NCI-H2196 treated with DMSO at 0.1 percent for 48 hours (cell line): ENCODE measurements at regions not wholly inside any gene's neighbourhood (a gene's known extent, or its start where the extent isn't known, plus 50 kb on each side); places are given as distances from the start of the nearest gene placed in this dataset.

Experiments
- DNase-seq: peaks from one replicate; lab custom pipeline; 2025; ENCODE audit not compliant: unreplicated experiment; lab: John Stamatoyannopoulos, UW

DNA sequence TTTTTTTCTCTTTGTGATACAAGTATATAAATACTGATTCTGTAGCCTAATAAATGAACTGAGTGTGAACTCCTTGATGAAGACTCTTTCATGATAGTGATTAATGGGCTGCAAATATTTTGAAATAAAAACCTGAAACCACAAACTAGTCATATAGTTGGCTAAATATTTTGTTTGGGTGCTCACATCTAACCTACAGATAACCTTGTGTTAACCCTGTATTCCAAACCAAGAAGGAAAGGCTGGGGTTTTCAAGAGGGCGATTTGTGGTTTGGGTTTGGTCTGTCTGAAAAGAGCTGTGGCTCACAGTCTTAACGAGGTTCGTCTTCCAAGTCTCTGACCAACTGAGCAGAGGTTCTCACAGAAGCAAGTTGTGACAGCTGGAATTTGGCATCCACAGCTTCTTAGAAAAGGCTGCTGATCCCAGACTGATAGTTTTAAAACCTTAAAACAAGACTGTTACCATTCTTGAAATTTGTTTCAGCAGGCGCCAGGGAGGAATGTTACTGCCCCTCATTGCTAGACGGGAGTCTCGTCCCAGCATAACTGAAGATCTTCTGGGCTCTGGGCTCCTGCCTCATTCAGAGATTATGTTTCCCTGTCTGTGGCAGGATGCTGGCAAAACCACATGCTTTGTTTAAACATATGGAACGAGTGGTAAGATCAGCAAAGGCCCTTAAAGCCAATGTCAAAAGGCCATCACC is 736.4 kb upstream of the MARCKS start:
- no peak for DNase-seq

GRCh38 chr6:113121571-113121970 is 735.6 kb upstream of the MARCKS start:
- DNase-seq: no peak

DNA sequence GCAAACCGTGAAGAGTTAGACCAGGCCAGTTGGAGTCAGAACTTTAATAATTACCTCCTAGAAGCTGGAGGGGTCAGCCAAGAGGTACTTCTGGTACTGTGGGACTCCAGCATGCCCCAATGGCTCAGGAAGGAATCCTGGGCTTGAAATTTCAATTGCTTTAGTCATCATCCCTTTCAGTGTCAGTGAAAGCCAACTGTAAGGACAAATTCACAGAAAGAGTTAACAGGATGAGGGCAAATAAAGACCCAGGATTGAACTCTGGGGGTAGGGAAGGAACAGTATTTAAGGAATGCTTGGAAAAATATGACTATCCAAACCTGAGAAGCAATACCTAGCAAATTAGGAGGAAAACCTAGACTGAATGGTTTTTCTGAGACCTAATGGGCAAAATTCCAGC is 735.1 kb upstream of the MARCKS start:
- no peak for DNase-seq

DNA sequence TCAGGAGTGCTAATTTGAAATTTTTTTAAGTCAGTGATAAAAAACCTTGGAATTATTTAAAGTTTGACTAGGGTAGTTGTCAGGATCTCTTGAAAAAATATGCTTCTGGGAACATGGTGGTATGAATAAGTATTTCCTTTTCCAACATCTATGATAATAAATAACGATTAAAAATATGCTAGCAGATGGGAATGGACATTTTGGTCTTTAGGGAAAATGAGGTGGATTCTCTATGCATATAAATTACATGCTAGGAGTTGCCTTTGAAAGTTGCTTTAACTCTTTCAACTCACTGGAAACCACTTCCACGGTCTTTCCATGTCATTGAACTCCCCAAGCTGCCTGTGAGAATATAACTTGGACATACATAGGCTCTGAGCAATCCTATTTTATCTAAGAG is 731.5 kb upstream of the MARCKS start:
- DNase-seq: no peak

DNA sequence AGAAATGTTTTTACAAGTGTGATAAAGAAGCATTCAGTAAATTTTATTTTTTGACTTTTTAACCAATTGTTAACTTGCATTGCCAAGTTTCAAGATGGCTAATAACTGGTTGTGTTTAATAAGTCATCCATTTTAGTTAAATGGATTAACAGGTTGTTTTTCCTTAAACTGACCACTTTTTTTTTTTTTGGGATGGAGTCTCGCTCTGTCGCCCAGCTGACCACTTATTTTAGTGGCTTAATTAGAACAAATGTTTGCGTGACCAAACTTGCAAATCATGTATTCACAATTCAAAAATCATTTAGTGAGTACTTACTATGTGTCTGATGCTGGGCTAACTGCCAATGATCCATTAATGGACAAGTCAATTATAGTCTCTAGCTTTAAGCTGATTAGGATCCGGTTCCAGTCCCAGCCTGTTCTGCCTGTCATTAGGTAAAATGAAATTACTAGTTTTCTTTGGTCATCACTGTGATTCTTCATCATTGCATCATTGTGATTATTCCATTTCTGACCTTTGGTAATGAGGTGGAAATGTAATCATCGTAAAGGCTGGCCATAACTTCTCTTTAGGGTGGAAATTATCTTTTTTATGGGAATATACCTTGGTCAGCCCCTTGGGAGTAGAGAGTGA is 729.2 kb upstream of the MARCKS start:
- no peak for DNase-seq

DNA sequence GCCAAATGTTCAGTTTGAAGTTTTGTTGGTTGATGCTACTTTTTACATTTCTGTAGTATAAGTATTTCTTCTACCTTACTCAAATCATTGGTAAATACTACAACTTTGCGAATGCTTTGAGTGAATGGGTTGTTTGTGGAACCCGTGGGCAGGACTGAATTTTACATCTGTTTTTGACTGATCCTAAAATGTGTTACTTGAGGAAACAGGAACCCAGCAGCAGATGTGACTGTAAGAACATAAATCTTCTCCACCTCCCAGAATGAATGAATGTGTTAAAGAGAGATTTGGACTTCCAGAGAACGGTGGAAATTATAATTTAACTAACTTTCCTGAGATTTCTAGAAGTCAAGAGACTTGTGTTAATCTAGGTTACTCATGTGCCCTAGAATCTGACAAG is 728.5 kb upstream of the MARCKS start:
- DNase-seq: no peak

DNA sequence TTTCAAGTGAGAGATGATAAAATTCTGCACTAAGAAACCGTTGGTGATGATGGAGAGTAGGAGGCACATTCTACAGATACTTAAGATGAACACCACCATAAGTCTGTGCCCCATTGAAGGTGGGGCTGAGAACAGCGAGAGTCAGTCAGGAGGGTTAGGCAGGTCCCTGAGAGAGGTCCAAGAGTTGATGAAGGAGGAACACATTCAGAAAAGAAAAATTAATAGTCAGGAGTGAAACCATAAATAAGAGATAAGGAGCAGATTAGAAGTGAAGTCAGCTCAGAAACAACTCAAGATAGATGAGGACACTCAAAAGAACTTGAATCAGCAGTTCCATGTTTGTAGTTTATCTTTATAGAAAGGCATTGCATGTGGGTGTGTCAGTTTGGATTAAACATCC is 727.2 kb upstream of the MARCKS start:
- DNase-seq: no peak

DNA sequence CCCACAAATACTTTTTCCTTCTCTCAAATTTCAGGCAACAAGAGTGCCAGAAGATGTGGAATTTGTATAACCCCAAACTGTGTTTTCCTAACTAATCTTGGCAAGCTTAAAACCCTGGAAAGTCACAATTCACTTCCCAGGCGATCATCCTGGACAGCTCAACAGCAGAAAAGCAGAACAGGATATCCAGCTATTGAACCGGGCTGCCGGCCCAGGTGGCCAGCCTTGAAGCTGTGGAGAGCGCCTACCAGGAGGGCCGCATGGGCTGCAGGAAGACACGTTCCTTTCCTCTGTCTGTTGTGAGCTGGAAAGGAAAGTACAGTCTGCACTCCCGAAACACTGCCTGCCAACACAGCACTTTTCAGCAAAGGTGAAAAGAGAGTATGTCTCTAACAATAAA is 719.7 kb upstream of the MARCKS start:
- DNase-seq: no peak

GRCh38 chr6:113140721-113141120 is 716.4 kb upstream of the MARCKS start:
- DNase-seq: no peak

GRCh38 chr6:113141901-113142300 is 715.2 kb upstream of the MARCKS start:
- no peak for DNase-seq

DNA sequence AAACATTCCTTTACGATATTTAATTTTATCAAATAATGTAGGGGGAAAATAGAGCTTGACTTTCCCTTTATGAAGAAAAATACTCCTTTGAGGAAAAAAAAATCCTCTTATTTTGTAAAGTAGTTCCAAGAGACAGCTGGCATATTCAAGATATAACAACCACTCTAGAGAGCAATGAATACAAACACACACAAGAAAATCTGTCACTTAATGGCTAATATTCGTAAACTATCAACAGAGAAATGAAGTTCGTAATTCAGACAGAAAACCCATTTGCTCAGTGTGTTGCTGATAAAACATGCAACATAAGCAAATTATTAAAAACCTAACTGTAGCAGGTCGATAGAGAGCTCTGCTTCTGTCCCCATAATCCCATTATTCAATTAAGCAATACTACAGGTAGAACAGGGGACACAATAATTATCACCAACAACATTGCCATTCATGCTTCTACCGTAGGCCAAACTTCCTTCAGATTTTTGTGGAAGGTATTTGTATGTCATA is 714.4 kb upstream of the MARCKS start:
- DNase-seq: no peak

- DNase-seq: no peak
Observed at GRCh38 chr6:113143206-113143605, 713.9 kb upstream of the MARCKS start.

- no peak for DNase-seq
Observed at GRCh38 chr6:113144117-113144516, 713.0 kb upstream of the MARCKS start.

DNA sequence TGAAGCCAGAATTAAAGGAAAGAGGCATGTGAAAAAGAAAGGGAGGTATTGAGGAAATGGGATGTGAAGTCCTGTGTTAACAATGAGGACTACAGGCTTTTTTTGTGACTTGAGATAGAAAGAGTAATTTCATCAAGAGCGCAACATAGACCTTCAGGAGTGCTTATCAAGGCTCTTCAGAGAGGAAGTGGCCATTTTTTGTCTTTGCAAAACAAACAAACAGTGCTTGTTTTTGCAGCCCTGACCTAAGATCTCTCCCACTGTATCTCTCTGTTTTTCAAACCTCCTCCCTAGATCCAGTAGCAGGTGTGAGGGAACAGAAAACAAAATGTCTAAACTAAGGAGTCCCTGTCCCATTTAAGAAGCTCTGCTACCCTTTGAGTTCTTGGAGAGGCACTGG is 710.3 kb upstream of the MARCKS start:
- DNase-seq: no peak

DNA sequence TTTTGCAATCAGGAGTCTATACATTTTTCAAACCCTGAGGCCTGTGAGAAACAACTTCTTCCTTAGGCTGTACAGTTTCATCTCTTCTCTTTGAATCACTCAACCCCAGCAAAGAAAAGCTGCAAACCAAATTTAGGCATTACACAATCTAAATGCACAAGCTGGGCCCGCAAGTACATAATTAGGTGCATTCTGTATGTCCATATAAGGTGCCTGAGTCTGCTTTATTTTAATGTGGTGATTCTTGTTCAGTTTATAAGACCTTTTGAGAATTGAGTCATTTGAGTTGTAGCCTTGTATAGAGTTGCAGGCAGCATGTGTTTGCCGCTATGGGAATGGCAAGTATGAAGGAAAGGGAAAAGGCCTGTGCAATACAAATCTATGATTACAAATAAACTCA is 709.6 kb upstream of the MARCKS start:
- DNase-seq: no peak

- no peak for DNase-seq
Observed at GRCh38 chr6:113148566-113148965, 708.6 kb upstream of the MARCKS start.

DNA sequence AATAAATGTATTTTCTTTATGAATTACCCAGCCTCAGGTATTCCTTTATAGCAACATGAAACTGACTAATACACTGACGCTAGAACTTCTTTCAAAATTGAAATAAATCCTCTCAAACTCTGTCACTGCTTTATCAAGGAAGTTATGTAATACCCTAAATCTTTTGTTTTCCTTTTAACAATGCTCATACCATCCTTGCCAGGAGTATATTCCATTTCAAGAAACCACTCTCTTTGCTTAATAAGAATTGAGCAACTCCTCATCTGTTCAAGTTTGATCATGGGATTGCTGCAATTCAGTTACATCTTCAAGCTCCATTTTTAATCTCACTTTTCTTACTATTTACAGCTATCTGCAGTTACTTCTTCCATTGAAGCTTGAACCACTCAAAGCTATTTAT is 707.6 kb upstream of the MARCKS start:
- no peak for DNase-seq

- DNase-seq: no peak
Observed at GRCh38 chr6:113160306-113161017, 696.7 kb upstream of the MARCKS start.

GRCh38 chr6:113161018-113161315 is 696.2 kb upstream of the MARCKS start:
- no peak for DNase-seq

GRCh38 chr6:113162739-113163138 is 694.4 kb upstream of the MARCKS start:
- no peak for DNase-seq

DNA sequence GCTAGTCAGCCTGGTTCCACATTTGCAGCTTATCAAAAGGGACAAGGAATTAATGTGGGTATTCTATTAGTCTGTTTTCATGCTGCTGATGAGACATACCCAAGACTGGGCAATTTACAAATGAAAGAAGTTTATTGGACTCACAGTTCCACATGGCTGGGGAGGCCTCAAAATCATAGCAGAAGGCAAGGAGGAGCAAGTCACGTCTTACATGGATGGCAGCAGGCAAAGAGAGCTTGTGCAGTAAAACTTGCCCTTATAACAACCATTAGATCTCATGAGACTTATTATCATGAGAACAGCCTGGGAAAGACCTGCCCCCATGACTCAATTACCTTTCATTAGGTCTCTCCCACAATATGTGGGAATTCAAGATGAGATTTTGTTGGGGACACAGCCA is 689.1 kb upstream of the MARCKS start:
- DNase-seq: no peak

DNA sequence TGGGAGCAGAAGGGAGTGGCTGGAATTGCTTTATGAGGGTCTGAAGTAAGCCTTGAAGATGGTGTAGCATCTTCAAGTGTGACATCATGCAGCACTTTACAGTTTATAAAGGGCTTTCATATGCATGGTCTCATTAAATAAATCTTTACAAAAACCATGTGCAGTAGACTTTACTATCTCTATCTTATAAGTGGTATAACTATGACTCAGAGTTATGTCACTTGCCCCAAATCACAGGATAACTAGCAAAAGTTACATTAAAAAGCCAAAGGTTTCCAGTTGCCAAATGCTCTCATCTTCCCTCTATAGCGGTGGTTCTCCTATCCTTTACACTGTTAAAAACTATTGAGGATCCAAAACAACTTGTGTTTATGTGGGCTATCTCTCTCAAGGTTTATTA is 687.7 kb upstream of the MARCKS start:
- no peak for DNase-seq
